GM12878 (cell line): ENCODE measurements at regions not wholly inside any gene's neighbourhood (a gene's known extent, or its start where the extent isn't known, plus 50 kb on each side); places are given as distances from the start of the nearest gene placed in this dataset.

ENCODE experiments used
- ATAC-seq: fragments of 200-7000 bp; cut with Tn5 transposase; 3 replicates; pipeline ENCODE4 v1.9.1; 2020; ENCODE audit warnings: mild to moderate bottlenecking, moderate library complexity
- BruUV-seq: library from RNA; stranded (reverse); fragments of 400-500 nt; replicated peaks from 2 replicates; lab custom pipeline; 2021; lab: Mats Ljungman, UMichigan
- CTCF ChIA-PET: fragments of 300-600 bp; sonication (Branson Sonifier 250); formaldehyde crosslinking; extraction: SDS; loops from one replicate; lab custom pipeline; 2021; ENCODE audit warnings: inconsistent platforms; lab: Yijun Ruan, JAX
- POLR2A ChIA-PET: fragments of 350-600 bp; formaldehyde crosslinking; extraction: SDS; loops from one replicate; lab custom pipeline; 2021; ENCODE audit warnings: inconsistent platforms; lab: Charles Lee
- RAD21 ChIA-PET: fragments of 300-600 bp; sonication (Branson Sonifier 250); formaldehyde crosslinking; loops from one replicate; lab custom pipeline; 2023; ENCODE audit warnings: antibody characterized with exemption; ENCODE audit not compliant: unreplicated experiment; lab: Charles Lee
- SMC1A ChIA-PET: fragments of 300-600 bp; sonication (Branson Sonifier 250); formaldehyde crosslinking; loops from one replicate; lab custom pipeline; 2023; ENCODE audit not compliant: unreplicated experiment, uncharacterized antibody; lab: Charles Lee
- DNase-seq: peaks from one replicate; pipeline ENCODE4 v3.0.0-alpha.2; 2011; ENCODE audit warnings: low read depth, low spot score
- FAIRE-seq: peaks from 3 replicates; lab custom pipeline; 2011; peaks lifted over from hg19 to GRCh38; lab: Jason Lieb, UNC
- H2AFZ ChIP-seq: 2 replicates; pipeline ENCODE4 v1.6.0; 2011; ENCODE audit warnings: low read depth, low read length, control low read depth; ENCODE audit not compliant: control insufficient read depth
- H3K27ac ChIP-seq: 2 replicates; pipeline ENCODE4 v1.5.1; 2011; ENCODE audit warnings: control low read depth; ENCODE audit not compliant: control insufficient read depth, insufficient read depth
- H3K27me3 ChIP-seq, 2 experiments: replicated peaks in 1 of 2; 2 replicates each; pipeline versions ENCODE4 v1.6.0 to v1.6.1; 2011; ENCODE audit warnings: low read length in 1 of 2; ENCODE audit not compliant: control insufficient read depth in 2 of 2, insufficient read depth in 2 of 2
- H3K36me3 ChIP-seq, 2 experiments: 2 replicates each; pipeline ENCODE4 v1.5.1; 2011; ENCODE audit warnings: low read length in 1 of 2; ENCODE audit not compliant: control insufficient read depth in 2 of 2, insufficient read depth in 2 of 2
- H3K4me1 ChIP-seq: 2 replicates; pipeline ENCODE4 v1.6.1; 2011; ENCODE audit warnings: mild to moderate bottlenecking, low read length, moderate library complexity, mixed read lengths; ENCODE audit not compliant: control insufficient read depth, insufficient read depth
- H3K4me2 ChIP-seq: 2 replicates; pipeline ENCODE4 v1.6.0; 2011; ENCODE audit warnings: control low read depth; ENCODE audit not compliant: control insufficient read depth, insufficient read depth
- H3K4me3 ChIP-seq: fragments of 200-600 bp; sonication (generic); 2 replicates; pipeline ENCODE4 v1.5.1; 2016
- H3K79me2 ChIP-seq: 2 replicates; pipeline ENCODE4 v1.6.0; 2011; ENCODE audit warnings: low read length; ENCODE audit not compliant: control insufficient read depth, insufficient read depth
- H3K9ac ChIP-seq: 2 replicates; pipeline ENCODE4 v1.8.0; 2011; ENCODE audit warnings: low read length, control low read depth, mixed read lengths; ENCODE audit not compliant: control insufficient read depth, insufficient read depth
- H3K9me3 ChIP-seq: replicated peaks from 3 replicates; pipeline ENCODE4 v1.5.1; 2011; ENCODE audit warnings: mild to moderate bottlenecking, low read length; ENCODE audit not compliant: control insufficient read depth, insufficient read depth
- H4K20me1 ChIP-seq: 2 replicates; pipeline ENCODE4 v1.6.0; 2011; ENCODE audit not compliant: control insufficient read depth, insufficient read depth
- CREB1 ChIP-seq: IDR thresholded peaks from 2 replicates; pipeline ENCODE4 v1.6.1; 2012; ENCODE audit warnings: low read depth, mild to moderate bottlenecking, inconsistent platforms
- CUX1 ChIP-seq: IDR thresholded peaks from 2 replicates; pipeline ENCODE4 v1.6.1; 2012; ENCODE audit warnings: improper control_type of control experiment, low read depth, low read length; ENCODE audit not compliant: insufficient replicate concordance
- IKZF2 ChIP-seq, 2 experiments: fragments of 450-650 bp; IDR thresholded peaks; 2 replicates each; pipeline ENCODE4 v1.6.1; 2017; ENCODE audit warnings: mild to moderate bottlenecking in 2 of 2, moderate library complexity in 2 of 2
- MEF2A ChIP-seq: IDR thresholded peaks from 2 replicates; pipeline ENCODE4 v1.6.1; 2011; ENCODE audit warnings: low read depth, mild to moderate bottlenecking, low read length, moderate library complexity; ENCODE audit not compliant: insufficient read depth
- PKNOX1 ChIP-seq: fragments of 450-650 bp; IDR thresholded peaks from 2 replicates; pipeline ENCODE4 v1.6.1; 2016; ENCODE audit warnings: mild to moderate bottlenecking
- POU2F2 ChIP-seq: IDR thresholded peaks from 3 replicates; pipeline ENCODE4 v1.6.1; 2011; ENCODE audit warnings: low read depth, mild to moderate bottlenecking, low read length, borderline replicate concordance
- SRF ChIP-seq, 2 experiments: IDR thresholded peaks; 2 replicates each; pipeline ENCODE4 v1.6.1; 2011; ENCODE audit warnings: low read depth in 2 of 2, low read length in 2 of 2, mild to moderate bottlenecking in 1 of 2, moderate library complexity in 1 of 2
- TCF12 ChIP-seq: IDR thresholded peaks from 2 replicates; pipeline ENCODE4 v1.6.1; 2011; ENCODE audit warnings: low read depth, mild to moderate bottlenecking, low read length
- TCF7 ChIP-seq: IDR thresholded peaks from 2 replicates; pipeline ENCODE4 v1.6.1; 2014; ENCODE audit warnings: antibody characterized with exemption, borderline replicate concordance
- YY1 ChIP-seq: IDR thresholded peaks from 2 replicates; pipeline ENCODE4 v1.6.1; 2011; ENCODE audit warnings: low read depth, mild to moderate bottlenecking, low read length
- in situ Hi-C: fragments of 300-500 bp; cut with MboI; formaldehyde crosslinking; loops from 9 replicates; pipeline ENCODE4 v1.14.3; 2018; ENCODE audit warnings: mixed read lengths
- intact Hi-C: fragments of 100-400 bp; cut with micrococcal nuclease; formaldehyde crosslinking; loops from one replicate; pipeline ENCODE4 v1.14.2; 2022; ENCODE audit not compliant: unreplicated experiment
- TF ChIP-seq, protein P1 (sequence below): fragments of 450-650 bp; IDR thresholded peaks from 2 replicates; pipeline ENCODE4 v1.6.1; 2017; ENCODE audit warnings: low read depth, mild to moderate bottlenecking, moderate library complexity
- TF ChIP-seq, protein P2 (sequence below): IDR thresholded peaks from 2 replicates; pipeline ENCODE4 v1.6.1; 2012; ENCODE audit warnings: low read length, inconsistent platforms
- TF ChIP-seq, protein P3 (sequence below): fragments of 450-650 bp; formaldehyde crosslinking; IDR thresholded peaks from 2 replicates; pipeline ENCODE4 v1.4.0; 2022; ENCODE audit warnings: mild to moderate bottlenecking, moderate library complexity

- no peak overlapping the region for H3K27ac ChIP-seq
- ChIA-PET CTCF (no interaction called here), RAD21 (no interaction called here), POLR2A (no interaction called here), SMC1A (no interaction called here)
- no peaks in the 10 kb centered on the region for H3K4me1 ChIP-seq
- H3K9me3 ChIP-seq = no peaks in the 10 kb centered on the region
- H3K9ac ChIP-seq = no peak overlapping the region
- ATAC-seq (no peak), FAIRE-seq (no peak), DNase-seq (no peak)
- no peaks in the 10 kb centered on the region for H3K36me3 ChIP-seq
- in situ Hi-C loops (no loop called here), intact Hi-C loops (no loop called here)
- no peak overlapping the region for H2AFZ ChIP-seq
- H3K4me3 ChIP-seq = no peak overlapping the region
- no peaks in the 10 kb centered on the region for H3K27me3 ChIP-seq
- H3K79me2 ChIP-seq = no peaks in the 10 kb centered on the region
- no peaks in the 10 kb centered on the region for H4K20me1 ChIP-seq
- no TSS peak for BruUV-seq
- no peak overlapping the region for H3K4me2 ChIP-seq
- TF ChIP-seq SRF (IDR thresholded peaks at IDR 0.05; ENCODE audit: low read depth in 2 of 2, low read length in 2 of 2) (no peak), POU2F2 (no peak), IKZF2 (IDR thresholded peaks at IDR 0.05) (no peak), MEF2A (no peak), CUX1 (no peak), TCF7 (no peak), TCF12 (no peak), YY1 (no peak), PKNOX1 (no peak), CREB1 (no peak)
- TF ChIP-seq, protein P1, sequence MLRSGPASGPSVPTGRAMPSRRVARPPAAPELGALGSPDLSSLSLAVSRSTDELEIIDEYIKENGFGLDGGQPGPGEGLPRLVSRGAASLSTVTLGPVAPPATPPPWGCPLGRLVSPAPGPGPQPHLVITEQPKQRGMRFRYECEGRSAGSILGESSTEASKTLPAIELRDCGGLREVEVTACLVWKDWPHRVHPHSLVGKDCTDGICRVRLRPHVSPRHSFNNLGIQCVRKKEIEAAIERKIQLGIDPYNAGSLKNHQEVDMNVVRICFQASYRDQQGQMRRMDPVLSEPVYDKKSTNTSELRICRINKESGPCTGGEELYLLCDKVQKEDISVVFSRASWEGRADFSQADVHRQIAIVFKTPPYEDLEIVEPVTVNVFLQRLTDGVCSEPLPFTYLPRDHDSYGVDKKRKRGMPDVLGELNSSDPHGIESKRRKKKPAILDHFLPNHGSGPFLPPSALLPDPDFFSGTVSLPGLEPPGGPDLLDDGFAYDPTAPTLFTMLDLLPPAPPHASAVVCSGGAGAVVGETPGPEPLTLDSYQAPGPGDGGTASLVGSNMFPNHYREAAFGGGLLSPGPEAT = no peak
- TF ChIP-seq, protein P2, sequence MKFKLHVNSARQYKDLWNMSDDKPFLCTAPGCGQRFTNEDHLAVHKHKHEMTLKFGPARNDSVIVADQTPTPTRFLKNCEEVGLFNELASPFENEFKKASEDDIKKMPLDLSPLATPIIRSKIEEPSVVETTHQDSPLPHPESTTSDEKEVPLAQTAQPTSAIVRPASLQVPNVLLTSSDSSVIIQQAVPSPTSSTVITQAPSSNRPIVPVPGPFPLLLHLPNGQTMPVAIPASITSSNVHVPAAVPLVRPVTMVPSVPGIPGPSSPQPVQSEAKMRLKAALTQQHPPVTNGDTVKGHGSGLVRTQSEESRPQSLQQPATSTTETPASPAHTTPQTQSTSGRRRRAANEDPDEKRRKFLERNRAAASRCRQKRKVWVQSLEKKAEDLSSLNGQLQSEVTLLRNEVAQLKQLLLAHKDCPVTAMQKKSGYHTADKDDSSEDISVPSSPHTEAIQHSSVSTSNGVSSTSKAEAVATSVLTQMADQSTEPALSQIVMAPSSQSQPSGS = no peak
- TF ChIP-seq, protein P3, sequence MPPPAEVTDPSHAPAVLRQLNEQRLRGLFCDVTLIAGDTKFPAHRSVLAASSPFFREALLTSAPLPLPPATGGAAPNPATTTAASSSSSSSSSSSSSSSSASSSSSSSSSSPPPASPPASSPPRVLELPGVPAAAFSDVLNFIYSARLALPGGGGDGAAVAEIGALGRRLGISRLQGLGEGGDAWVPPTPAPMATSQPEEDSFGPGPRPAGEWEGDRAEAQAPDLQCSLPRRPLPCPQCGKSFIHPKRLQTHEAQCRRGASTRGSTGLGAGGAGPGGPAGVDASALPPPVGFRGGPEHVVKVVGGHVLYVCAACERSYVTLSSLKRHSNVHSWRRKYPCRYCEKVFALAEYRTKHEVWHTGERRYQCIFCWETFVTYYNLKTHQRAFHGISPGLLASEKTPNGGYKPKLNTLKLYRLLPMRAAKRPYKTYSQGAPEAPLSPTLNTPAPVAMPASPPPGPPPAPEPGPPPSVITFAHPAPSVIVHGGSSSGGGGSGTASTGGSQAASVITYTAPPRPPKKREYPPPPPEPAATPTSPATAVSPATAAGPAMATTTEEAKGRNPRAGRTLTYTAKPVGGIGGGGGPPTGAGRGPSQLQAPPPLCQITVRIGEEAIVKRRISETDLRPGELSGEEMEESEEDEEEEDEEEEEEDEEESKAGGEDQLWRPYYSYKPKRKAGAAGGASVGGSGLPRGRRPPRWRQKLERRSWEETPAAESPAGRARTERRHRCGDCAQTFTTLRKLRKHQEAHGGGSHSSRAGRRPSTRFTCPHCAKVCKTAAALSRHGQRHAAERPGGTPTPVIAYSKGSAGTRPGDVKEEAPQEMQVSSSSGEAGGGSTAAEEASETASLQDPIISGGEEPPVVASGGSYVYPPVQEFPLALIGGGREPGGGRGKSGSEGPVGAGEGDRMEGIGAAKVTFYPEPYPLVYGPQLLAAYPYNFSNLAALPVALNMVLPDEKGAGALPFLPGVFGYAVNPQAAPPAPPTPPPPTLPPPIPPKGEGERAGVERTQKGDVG (CRISPR knock-in tag) = no peak
Measured at GRCh38 chr10:109668703-109669102, 254.6 kb downstream of the XPNPEP1 start.
